Loucy (cell line): ENCODE measurements at regions not wholly inside any gene's neighbourhood (a gene's known extent, or its start where the extent isn't known, plus 50 kb on each side); places are given as distances from the start of the nearest gene placed in this dataset.
"Not testable (repeated sequence)": the region's sequence is repeated elsewhere in the genome, so short reads cannot be mapped to it uniquely, and the experiment has no call there.

ENCODE experiments used
- H2AFZ ChIP-seq: fragments of 200-600 bp; sonication (generic); 2 replicates; pipeline ENCODE4 v1.6.0; 2016; ENCODE audit warnings: antibody characterized with exemption, mild to moderate bottlenecking, low read length, moderate library complexity
- H3F3A ChIP-seq: fragments of 200-600 bp; 2 replicates; pipeline ENCODE4 v1.6.0; 2016; ENCODE audit warnings: antibody characterized with exemption, low read depth, mild to moderate bottlenecking
- H3K27me3 ChIP-seq: fragments of 200-600 bp; sonication (generic); 2 replicates; pipeline ENCODE4 v1.6.1; 2014; ENCODE audit warnings: low read length, mild to moderate bottlenecking; ENCODE audit not compliant: insufficient read depth, poor library complexity, severe bottlenecking
- H3K36me3 ChIP-seq: fragments of 200-600 bp; sonication (generic); 2 replicates; pipeline ENCODE4 v1.6.1; 2016; ENCODE audit warnings: low read length; ENCODE audit not compliant: insufficient read depth
- H3K4me1 ChIP-seq: fragments of 200-600 bp; sonication (generic); 2 replicates; pipeline ENCODE4 v1.5.1; 2014; ENCODE audit warnings: low read length, mild to moderate bottlenecking; ENCODE audit not compliant: insufficient read depth, poor library complexity, severe bottlenecking
- H3K4me2 ChIP-seq: fragments of 200-600 bp; sonication (generic); 2 replicates; pipeline ENCODE4 v1.6.0; 2014; ENCODE audit warnings: antibody characterized with exemption, low read length, low read depth, mild to moderate bottlenecking; ENCODE audit not compliant: poor library complexity, severe bottlenecking
- H3K4me3 ChIP-seq: fragments of 200-600 bp; sonication (generic); 2 replicates; pipeline ENCODE4 v1.5.1; 2014; ENCODE audit warnings: low read length, mild to moderate bottlenecking, mixed read lengths; ENCODE audit not compliant: poor library complexity, severe bottlenecking
- H3K79me2 ChIP-seq: fragments of 200-600 bp; sonication (generic); 2 replicates; pipeline ENCODE4 v1.6.1; 2014; ENCODE audit warnings: low read length; ENCODE audit not compliant: insufficient read depth
- H3K9ac ChIP-seq: fragments of 200-600 bp; sonication (generic); 2 replicates; pipeline ENCODE4 v1.6.0; 2014; ENCODE audit warnings: mild to moderate bottlenecking, low read depth, low read length, moderate library complexity; ENCODE audit not compliant: poor library complexity, severe bottlenecking
- H3K9me2 ChIP-seq: fragments of 200-600 bp; sonication (generic); replicated peaks from 2 replicates; pipeline ENCODE4 v1.6.1; 2016; ENCODE audit warnings: low read depth, low read length, mixed read lengths
- H3K9me3 ChIP-seq: fragments of 200-600 bp; sonication (generic); 2 replicates; pipeline ENCODE4 v1.6.1; 2014; ENCODE audit warnings: mild to moderate bottlenecking, antibody characterized with exemption, low read length, low read depth; ENCODE audit not compliant: insufficient read depth
- H4K20me1 ChIP-seq: fragments of 200-600 bp; sonication (generic); 2 replicates; pipeline ENCODE4 v1.6.0; 2014; ENCODE audit warnings: antibody characterized with exemption, low read length, mild to moderate bottlenecking; ENCODE audit not compliant: insufficient read depth, poor library complexity, severe bottlenecking
- EZH2phosphoT487 ChIP-seq: fragments of 200-600 bp; IDR thresholded peaks from 2 replicates; pipeline ENCODE4 v1.6.1; 2018; ENCODE audit warnings: antibody characterized with exemption, mild to moderate bottlenecking, moderate library complexity, borderline replicate concordance
- TF ChIP-seq, protein P1 (sequence below): fragments of 200-600 bp; sonication (generic); conservative IDR thresholded peaks from 2 replicates; pipeline ENCODE4 v1.5.1; 2014; ENCODE audit warnings: mild to moderate bottlenecking, antibody characterized with exemption, low read length

DNA sequence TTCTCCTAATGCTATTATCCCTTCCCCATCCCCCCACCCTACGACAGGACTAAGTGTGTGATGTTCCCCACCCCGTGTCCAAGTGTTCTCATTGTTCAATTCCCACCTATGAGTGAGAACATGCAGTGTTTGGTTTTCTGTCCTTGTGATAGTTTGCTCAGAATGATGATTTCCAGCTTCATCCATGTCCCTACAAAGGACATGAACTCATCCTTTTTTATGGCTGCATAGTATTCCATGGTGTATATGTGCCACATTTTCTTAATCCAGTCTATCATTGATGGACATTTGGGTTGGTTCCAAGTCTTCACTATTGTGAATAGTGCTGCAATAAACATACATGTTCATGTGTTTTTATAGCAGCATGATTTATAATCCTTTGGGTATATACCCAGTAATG, 183.4 kb downstream of the MSN start:
- not testable (repeated sequence) for H3K79me2 ChIP-seq, H3K27me3 ChIP-seq, H3K9me3 ChIP-seq, H4K20me1 ChIP-seq, H3K9me2 ChIP-seq, H3K36me3 ChIP-seq, H3K4me2 ChIP-seq, H3K9ac ChIP-seq, H3K4me1 ChIP-seq, H2AFZ ChIP-seq, H3K4me3 ChIP-seq, H3F3A ChIP-seq

- Histone ChIP-seq H3K9ac (no peak overlapping the region), H3K4me3 (no peak overlapping the region), H3F3A (no peaks in the 10 kb centered on the region), H3K27me3 (no peaks in the 10 kb centered on the region), H3K4me1 (no peaks in the 10 kb centered on the region), H2AFZ (no peak overlapping the region), H3K9me3 (no peaks in the 10 kb centered on the region), H4K20me1 (no peaks in the 10 kb centered on the region), H3K79me2 (no peaks in the 10 kb centered on the region), H3K9me2 (no peaks in the 10 kb centered on the region), H3K4me2 (no peak overlapping the region), H3K36me3 (no peaks in the 10 kb centered on the region)
- TF ChIP-seq, protein P1, sequence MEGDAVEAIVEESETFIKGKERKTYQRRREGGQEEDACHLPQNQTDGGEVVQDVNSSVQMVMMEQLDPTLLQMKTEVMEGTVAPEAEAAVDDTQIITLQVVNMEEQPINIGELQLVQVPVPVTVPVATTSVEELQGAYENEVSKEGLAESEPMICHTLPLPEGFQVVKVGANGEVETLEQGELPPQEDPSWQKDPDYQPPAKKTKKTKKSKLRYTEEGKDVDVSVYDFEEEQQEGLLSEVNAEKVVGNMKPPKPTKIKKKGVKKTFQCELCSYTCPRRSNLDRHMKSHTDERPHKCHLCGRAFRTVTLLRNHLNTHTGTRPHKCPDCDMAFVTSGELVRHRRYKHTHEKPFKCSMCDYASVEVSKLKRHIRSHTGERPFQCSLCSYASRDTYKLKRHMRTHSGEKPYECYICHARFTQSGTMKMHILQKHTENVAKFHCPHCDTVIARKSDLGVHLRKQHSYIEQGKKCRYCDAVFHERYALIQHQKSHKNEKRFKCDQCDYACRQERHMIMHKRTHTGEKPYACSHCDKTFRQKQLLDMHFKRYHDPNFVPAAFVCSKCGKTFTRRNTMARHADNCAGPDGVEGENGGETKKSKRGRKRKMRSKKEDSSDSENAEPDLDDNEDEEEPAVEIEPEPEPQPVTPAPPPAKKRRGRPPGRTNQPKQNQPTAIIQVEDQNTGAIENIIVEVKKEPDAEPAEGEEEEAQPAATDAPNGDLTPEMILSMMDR, result no peak
- TF ChIP-seq EZH2phosphoT487, result no peak
Measured at GRCh38 chrX:65846974-65847373, 179.5 kb downstream of the MSN start.

- H3K9ac ChIP-seq, result no peak overlapping the region
- no peak overlapping the region for H3K4me2 ChIP-seq
- no peaks in the 10 kb centered on the region for H3K27me3 ChIP-seq
- no peak overlapping the region for H2AFZ ChIP-seq
- H3F3A ChIP-seq, result no peaks in the 10 kb centered on the region
- no peaks in the 10 kb centered on the region for H3K9me3 ChIP-seq
- no peak overlapping the region for H3K4me3 ChIP-seq
- H3K36me3 ChIP-seq, result no peaks in the 10 kb centered on the region
- peaks cover 30% of the 10 kb centered on the region for H3K4me1 ChIP-seq
- TF ChIP-seq, protein P1, result no peak
- no peak for TF ChIP-seq EZH2phosphoT487
- H3K9me2 ChIP-seq, result no peaks in the 10 kb centered on the region
- H3K79me2 ChIP-seq, result no peaks in the 10 kb centered on the region
- no peaks in the 10 kb centered on the region for H4K20me1 ChIP-seq
Measured at GRCh38 chrX:65841263-65841662, 173.8 kb downstream of the MSN start.

DNA sequence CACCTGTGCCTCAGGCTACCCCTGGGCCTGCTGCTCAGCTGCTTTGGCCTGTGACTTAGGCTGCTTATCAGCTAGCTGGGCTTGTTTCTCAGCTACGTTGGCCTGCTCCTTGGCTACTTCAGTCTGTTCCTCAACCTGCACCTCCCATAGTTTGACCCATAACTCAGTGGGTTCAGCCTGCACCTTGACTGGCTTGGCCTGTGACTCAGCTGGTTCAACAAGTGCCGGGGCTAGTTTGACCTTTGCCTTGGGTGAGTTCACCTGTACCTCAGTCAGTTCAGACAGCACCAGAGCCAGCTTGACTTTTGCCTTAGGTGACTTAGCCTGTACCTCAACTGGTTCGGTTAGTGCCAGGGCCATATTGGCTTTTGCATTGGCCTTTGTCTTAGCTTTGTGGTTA, 171.2 kb downstream of the MSN start:
- Histone ChIP-seq H3F3A (no peaks in the 10 kb centered on the region), H3K4me2 (no peak overlapping the region), H2AFZ (no peak overlapping the region), H3K79me2 (no peaks in the 10 kb centered on the region), H3K27me3 (no peaks in the 10 kb centered on the region), H4K20me1 (no peaks in the 10 kb centered on the region), H3K9me2 (no peaks in the 10 kb centered on the region), H3K4me1 (peaks cover 30% of the 10 kb centered on the region), H3K9me3 (no peaks in the 10 kb centered on the region), H3K9ac (no peak overlapping the region), H3K4me3 (no peak overlapping the region), H3K36me3 (no peaks in the 10 kb centered on the region)
- TF ChIP-seq, protein P1, result no peak
- TF ChIP-seq EZH2phosphoT487, result no peak
